ENCODE measurements at regions not wholly inside any gene's neighbourhood (a gene's known extent, or its start where the extent isn't known, plus 50 kb on each side); places are given as distances from the start of the nearest gene placed in this dataset.
A peak's percentile ranks its signal among the peaks of the same experiment; 100 is the strongest.

- no peak for DNase-seq (ENCODE audit: low read depth)
Measured at GRCh38 chr2:22703286-22703920, 681.6 kb upstream of the KLHL29 start.

GRCh38 chr2:22719396-22719795 is 665.6 kb upstream of the KLHL29 start:
- DNase-seq (ENCODE audit: low read depth) = no peak

- DNase-seq (ENCODE audit: low read depth) = no peak
Measured at GRCh38 chr2:22729466-22729865, 655.5 kb upstream of the KLHL29 start.

GRCh38 chr2:22734373-22735045 is 650.5 kb upstream of the KLHL29 start:
- no peak for DNase-seq (ENCODE audit: low read depth)

- no peak for DNase-seq (ENCODE audit: low read depth)
Measured at GRCh38 chr2:22737144-22737543, 647.8 kb upstream of the KLHL29 start.

- DNase-seq (ENCODE audit: low read depth) = no peak
Measured at GRCh38 chr2:22741216-22741615, 643.8 kb upstream of the KLHL29 start.

GRCh38 chr2:22748909-22749308 is 636.1 kb upstream of the KLHL29 start:
- no peak for DNase-seq (ENCODE audit: low read depth)

GRCh38 chr2:22753476-22753875 is 631.5 kb upstream of the KLHL29 start:
- DNase-seq (ENCODE audit: low read depth) = no peak

GRCh38 chr2:22756276-22757043 is 628.5 kb upstream of the KLHL29 start:
- DNase-seq (ENCODE audit: low read depth) = no peak

- DNase-seq (ENCODE audit: low read depth) = no peak
Measured at GRCh38 chr2:22769497-22769896, 615.5 kb upstream of the KLHL29 start.

GRCh38 chr2:22784566-22784965 is 600.4 kb upstream of the KLHL29 start:
- DNase-seq (ENCODE audit: low read depth) = peak; percentile 20

- no peak for DNase-seq (ENCODE audit: low read depth)
Measured at GRCh38 chr2:22786817-22787216, 598.2 kb upstream of the KLHL29 start.

GRCh38 chr2:22787745-22788144 is 597.2 kb upstream of the KLHL29 start:
- no peak for DNase-seq (ENCODE audit: low read depth)

- DNase-seq (ENCODE audit: low read depth) = no peak
Measured at GRCh38 chr2:22788749-22789327, 596.1 kb upstream of the KLHL29 start.

GRCh38 chr2:22795287-22795866 is 589.6 kb upstream of the KLHL29 start:
- DNase-seq (ENCODE audit: low read depth) = no peak

- DNase-seq (ENCODE audit: low read depth) = peak; percentile 5
Measured at GRCh38 chr2:22798386-22798785, 586.6 kb upstream of the KLHL29 start.

- no peak for DNase-seq (ENCODE audit: low read depth)
Measured at GRCh38 chr2:22800412-22800811, 584.6 kb upstream of the KLHL29 start.

GRCh38 chr2:22801071-22801470 is 583.9 kb upstream of the KLHL29 start:
- DNase-seq (ENCODE audit: low read depth) = no peak

- no peak for DNase-seq (ENCODE audit: low read depth)
Measured at GRCh38 chr2:22801970-22802369, 583.0 kb upstream of the KLHL29 start.

- DNase-seq (ENCODE audit: low read depth) = no peak
Measured at GRCh38 chr2:22807872-22808271, 577.1 kb upstream of the KLHL29 start.

- no peak for DNase-seq (ENCODE audit: low read depth)
Measured at GRCh38 chr2:22810602-22811001, 574.4 kb upstream of the KLHL29 start.

GRCh38 chr2:22812065-22812680 is 572.8 kb upstream of the KLHL29 start:
- no peak for DNase-seq (ENCODE audit: low read depth)
